CD4-positive, alpha-beta T cell treated with Interleukin-4 for 4 hours (primary cell): ENCODE measurements at regions not wholly inside any gene's neighbourhood (a gene's known extent, or its start where the extent isn't known, plus 50 kb on each side); places are given as distances from the start of the nearest gene placed in this dataset.
"Not testable (repeated sequence)": the region's sequence is repeated elsewhere in the genome, so short reads cannot be mapped to it uniquely, and the experiment has no call there.

Experiments used
- DNase-seq: peaks from one replicate; pipeline ENCODE4 v3.0.0-alpha.2; 2020

DNA sequence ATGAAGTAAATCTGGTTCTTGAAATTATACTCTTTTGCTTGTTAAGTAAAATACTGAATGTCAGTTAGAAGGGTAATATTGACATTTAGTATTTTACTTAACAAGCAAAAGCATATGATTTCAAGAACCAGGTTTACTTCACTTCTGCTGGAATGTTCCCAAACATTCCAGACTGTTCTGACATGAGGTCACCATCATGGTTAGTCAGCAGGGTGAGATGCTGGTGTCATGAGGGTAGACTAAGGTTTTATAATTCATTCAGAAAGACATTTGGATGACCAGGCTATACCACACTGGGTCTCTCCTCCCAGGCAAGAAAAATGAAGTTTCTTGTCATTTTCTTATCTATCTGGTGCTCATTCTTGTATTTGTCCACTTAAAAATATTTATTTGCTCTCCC is 414.4 kb upstream of the MMS22L start:
- DNase-seq: no peak

DNA sequence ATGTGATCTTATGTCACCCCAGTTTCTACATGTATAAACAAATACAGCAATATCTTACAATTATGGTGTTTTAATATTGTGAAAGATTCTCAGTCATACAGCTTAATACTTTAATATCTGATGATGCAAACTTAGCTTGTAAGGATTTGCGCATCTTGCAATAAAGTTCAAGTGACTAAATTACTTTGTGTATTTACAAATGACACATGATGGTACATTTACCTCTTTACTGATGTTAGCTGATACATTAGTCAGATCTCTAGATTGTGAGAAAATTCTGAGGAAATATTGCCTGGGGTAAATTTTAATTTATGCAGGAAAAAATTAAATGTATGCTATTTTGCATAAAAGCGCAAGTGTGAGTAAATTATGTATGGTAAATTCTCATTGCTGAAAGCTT is 418.8 kb upstream of the MMS22L start:
- no peak for DNase-seq

DNA sequence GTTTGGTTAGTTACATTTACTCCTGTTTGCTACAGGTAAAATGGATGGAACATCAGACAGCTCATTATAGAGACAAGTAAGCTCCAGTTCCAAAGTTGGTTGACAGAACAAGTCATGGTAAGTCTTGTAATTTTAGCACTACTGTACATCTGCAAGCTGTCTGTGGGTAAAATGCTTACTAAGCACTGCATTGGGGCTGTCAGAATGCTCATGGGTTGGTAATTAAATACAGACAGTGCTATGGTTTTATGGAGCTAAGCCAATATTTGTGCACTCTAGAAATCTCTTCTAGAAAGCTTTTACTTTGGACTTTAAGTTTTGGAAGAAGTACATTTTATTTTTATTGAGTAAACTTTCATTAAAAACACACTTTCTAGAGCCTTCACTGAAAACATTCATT is 419.2 kb upstream of the MMS22L start:
- DNase-seq: no peak

DNA sequence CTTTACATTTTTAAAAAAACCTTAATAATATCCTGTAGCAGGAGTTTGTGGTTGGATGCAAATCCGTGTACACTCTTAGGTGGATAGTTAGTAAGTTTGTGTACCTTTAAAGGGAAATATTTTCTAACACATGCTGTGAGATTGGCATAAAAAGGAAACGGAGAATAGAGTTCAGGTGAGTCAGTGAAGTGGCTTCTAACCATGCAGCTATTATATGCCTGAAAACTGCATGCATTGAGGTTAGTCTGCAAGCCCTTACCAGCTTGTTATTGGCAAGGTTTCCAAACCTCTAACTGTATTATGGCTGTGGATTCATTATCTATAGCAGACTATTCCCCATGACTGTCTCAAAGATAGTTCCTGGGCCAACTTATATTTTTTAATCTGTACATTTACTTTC is 420.6 kb upstream of the MMS22L start:
- DNase-seq: no peak

DNA sequence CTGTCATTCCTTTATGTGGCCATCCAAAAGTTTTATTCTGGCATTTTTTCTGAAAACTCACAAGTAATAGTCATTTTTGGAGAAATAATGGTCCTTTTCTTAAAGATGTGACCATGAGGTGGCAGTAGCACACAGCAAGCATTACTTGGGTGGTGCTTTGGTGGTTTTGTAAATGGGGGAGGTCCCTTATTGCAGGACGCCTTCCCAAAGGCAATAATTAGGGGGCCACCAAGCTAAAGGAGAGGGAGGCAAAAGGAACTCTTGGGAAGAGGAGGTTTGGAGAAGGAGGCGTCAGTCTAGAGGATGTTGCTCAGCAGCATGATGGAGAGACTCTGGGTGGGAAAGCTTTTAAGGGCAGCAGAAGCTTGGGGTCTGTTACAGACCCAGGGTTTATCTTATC is 422.6 kb upstream of the MMS22L start:
- DNase-seq: no peak

DNA sequence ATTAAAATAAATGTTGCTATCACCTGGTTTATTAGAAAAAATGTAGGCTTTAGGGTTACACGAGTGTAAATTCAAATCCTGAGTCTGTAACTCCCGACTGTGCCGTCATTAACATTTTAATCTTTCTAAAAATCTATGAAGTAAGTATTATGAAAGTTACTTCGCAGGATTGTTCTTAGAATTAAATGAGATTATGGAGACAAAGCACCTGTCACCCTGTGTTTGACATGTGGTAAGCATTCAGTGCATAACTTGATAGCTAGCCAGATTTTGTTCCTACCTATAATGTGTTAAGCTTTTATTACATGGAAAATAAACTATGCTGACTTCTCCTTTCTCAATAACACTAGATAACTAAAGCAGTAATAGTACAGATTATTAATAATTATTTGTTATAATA is 429.7 kb upstream of the MMS22L start:
- no peak for DNase-seq

DNA sequence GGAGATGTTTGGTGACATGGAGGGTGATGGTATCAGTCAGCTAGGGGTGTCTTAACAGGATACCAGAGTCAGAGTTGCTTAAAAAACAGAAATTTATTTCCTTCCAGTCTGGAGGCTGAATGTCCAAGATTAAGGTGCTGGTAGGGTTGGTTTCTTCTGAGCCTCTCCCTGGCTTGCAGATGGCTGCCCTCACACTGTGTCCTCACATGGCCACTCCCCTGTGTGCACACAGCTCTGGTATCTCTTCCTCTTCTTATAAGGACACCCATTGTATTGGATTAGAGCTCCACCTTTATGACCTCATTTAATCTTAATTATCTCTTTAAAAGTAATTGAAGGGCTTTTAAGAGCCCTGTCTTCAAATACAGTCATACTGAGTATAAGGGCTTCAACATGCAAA is 431.8 kb upstream of the MMS22L start:
- no peak for DNase-seq

DNA sequence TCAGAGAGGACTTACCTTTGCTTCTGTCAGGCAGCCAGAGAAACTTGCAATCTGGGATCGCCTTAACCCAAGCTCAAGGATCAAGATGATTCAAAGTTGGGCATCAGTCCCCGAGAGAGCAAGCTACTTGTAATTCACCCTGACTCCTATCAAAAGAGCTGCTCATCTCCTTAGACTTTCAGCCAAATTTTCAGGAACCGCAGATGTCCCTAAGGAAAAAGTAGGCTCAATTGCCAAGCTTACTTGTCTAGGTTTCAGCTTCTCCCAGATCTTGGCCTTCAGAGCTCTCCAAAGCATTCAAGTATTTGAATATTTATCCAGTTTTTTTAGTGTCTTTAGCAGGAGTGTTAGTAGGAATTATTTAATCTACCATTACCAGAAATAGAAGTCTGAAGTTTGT is 434.1 kb upstream of the MMS22L start:
- DNase-seq: no peak

DNA sequence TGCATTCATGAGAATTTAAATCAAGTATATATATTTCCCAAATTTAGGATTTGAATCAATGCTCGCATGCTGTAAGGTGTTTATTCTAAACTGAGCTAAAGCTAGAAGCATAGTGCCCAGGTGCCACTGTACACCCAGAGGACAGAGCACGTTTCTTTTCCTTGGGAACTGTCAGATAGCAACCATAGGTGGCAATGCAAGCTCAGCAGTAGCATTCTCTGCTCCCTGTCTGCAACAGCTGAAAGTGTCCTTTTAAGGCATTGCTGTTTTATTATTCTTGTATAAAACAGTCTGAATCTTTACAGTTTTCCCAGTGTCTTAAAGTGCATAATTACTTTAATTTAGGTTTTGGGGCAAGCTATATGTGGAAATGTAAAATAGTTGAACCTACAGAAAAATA is 443.4 kb upstream of the MMS22L start:
- no peak for DNase-seq

DNA sequence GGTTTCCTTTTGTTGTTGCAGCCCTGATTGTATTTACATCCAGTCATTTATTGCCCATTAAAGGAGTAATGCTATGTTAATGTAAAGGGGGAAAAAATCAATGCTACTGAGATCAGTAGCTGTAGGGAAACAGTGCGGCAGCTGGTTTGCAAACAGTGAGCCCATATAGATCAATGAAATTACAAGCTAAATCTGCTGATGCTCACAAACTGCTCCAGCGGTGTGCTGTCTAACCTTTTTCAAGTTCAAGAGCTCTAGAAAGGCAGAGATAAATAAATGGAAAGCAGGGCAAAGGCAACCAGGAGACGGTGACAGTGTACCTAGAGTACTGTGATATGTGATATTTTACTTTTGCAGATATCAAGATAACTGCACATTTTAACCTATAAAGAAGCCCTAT is 449.0 kb upstream of the MMS22L start:
- DNase-seq: no peak

DNA sequence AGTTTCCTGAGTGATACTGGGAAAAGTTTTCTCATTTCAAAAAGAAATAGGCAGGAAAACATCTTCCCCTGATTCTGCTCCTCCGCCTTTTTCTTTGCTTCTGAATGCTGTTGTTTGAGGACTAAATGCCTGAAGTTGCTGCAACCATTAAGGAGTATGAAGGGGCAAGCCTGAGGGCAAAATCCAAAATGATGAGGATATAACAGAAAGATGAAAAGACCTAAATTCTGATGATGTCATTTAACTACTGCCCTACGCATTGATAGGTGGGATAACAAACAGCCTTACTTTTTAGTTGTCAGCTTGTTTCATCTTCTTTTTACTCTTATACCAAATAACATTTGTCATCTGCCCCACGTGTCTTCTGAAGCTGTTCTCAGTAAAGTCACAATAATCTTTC is 474.6 kb upstream of the MMS22L start:
- DNase-seq: no peak

DNA sequence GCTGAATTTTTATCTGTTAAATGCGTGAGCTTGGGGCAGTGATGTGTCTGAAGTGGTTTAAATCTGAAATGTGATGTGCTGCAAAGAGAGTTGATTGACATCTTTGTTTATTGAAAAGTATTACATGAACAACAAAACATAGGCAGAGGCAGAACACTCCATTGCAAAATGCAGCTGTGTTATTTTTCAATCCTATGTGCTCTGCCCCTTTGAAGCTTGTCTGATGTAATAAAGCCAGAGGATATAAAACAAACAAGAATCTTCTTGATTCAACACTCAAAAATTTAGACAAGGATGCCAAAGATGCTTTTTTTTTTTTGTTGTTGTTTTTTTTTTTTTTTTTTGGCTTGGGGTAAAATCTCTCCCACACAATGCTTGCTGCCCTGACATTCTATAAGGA is 482.4 kb upstream of the MMS22L start:
- no peak for DNase-seq

DNA sequence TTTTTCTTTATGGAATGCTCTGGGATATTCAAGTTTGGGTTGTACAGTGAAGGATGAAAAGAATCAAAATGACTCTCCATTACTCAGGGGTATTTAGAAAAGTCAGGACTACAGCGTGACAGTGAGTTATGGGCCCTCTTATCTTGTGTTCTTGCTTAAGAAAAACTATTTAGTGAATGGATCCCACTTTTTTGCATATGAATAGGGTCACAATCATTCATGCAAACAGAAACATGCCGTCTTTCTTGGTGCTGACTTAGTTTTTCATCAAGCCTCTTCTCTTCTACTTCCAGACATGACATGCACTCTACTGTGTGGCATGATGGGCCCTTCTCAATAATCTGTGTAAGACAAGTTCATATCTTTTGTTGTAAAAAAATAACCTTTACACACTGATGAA is 488.4 kb upstream of the MMS22L start:
- no peak for DNase-seq

DNA sequence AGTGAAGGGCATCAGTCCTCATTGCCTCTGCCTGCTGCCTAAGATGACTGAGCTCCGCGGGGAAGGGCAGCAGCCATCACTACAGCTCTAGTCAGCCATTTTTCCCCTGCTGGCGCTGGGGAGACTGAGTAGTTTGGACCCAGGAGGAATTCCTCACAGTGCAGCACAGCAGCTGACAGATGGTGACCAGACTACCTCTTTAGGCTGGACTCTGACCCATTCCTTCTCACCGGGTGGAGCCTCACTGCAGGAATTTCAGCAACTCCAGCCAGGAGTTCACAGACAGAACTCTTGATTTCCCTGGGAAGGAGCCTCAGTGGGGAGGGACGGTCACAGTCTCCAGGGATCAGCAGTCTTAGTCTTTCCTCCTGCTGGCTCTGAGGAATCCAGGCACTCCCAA is 492.0 kb upstream of the MMS22L start:
- no peak for DNase-seq

DNA sequence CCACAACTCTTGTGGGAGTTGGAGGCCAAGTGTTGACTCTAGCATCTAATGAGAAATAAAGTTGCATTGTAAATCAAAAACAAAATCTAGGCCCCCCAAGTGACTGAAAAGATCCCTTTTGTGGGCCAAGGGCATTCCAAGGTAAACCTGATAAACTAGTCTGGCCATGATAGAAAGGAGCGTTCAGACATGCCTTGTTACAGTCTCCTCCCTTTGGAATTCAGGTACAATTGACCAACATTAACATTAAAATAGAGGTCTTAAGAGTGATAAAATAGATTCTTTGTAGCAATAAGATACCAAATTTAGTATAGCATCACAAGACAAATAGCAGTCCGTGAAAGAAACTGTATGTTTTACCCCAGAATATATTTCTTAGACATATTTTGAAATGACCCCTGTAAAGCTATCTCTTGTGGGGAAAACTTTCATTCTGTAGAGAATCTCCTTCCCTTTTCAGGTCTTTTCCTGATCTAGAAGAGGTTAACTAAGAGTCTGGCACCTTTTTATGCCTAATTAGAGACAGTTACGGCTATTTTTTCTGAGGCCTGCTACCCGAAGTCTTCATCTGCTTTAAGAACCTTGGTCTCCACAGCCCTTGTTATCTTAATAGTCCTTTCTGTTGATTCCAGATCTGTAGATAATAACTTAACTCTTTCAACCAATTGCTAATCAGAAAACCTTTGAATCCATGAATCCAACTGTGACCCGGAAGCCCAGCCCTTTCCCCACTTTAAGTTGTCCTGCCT is 495.4 kb upstream of the MMS22L start:
- DNase-seq: no peak

DNA sequence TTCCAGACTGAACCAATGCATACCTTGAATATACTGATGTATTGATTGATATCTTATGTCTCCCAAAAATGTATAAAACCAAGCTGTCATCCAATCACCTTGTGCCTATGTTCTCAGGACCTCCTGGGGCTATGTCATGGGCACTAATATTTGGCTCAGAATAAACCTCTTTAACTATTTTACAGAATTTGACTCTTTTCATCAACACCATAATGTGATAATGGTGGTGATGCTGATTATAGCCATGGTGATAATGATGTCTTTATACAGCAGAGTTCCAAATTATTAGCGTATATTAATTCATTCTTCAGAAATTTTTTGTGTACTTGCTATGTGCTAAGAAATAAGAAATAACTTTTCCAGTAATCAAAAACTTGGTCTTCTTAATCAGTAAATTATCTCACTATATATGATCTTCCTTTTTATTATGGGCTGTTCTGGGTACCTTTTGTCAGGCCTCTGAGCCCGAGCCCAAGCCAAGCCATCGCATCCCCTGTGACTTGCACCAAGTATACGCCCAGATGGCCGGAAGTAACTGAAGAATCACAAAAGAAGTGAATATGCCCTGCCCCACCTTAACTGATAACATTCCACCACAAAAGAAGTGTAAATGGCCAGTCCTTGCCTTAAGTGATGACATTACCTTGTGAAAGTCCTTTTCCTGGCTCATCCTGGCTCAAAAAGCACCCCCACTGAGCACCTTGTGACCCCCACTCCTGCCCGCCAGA is 496.2 kb upstream of the MMS22L start:
- not testable (repeated sequence) for DNase-seq

DNA sequence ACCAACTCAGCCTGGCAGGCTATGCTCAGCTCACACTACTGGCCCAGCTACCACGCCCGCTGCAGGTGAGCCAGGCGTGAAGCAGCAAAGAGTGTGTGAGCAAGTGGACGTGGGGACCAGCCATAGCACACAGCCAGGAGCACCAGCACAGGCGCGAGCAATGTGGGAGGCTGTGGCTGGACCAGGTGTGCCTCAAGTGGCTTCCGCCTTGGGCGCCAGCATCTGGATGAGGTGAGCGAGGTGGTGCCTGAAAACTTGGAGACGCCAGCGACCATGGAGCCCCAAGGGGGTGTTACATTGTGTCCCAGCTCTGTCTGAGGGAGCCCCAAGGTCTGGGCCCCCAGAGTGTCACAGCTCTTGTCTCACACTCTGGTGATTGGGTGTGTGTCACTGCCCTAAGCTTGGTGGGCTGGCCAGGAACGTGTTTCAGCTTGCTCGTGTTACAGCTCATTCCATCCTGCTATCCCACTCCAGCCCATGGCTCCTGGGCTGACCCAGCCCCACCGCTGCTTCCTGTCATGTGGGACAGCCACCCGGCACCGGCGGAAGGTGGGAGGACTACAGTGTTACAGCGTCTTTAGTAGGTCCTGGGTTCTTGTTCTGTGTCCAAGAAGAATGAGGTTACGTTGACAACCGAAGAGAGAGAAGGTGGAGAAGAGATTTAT is 508.0 kb upstream of the MMS22L start:
- no peak for DNase-seq

DNA sequence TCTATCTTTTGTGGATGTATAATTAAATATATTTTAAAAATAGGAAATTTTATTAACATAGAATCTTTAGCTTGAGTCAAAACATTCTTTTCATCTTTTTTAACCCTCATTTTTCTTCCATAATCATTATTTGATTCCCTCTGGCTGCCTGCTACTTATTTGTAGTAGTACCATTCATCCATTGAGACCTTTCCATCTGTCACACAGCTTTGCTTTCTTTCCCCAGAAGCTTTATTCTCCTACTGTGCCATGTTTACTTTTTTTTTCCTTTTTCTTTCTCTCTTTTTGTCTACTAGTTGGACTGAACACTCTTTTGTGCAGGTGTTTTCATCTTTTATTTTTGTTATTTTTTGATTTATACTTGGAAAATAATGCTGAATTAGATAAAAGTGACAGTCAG is 522.6 kb upstream of the MMS22L start:
- DNase-seq: no peak

DNA sequence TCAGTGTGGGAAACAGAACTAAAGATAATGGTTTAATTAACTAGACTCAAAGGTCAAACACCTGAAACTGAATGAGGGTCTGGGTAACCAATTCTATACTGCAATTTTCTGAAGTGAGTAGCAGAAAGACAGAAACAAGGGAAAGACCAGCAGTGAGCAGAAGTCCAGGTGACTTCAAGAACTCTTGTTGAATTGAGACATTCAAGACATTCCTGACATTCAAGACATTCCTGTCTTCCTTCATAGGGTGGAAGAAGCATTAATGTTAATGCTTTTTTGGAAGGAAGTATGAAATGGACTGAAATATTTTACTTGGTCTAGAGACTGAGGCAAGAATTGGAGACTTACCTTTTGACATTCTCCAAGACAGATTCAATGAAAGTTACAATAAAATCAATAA is 529.9 kb upstream of the MMS22L start:
- DNase-seq: no peak

DNA sequence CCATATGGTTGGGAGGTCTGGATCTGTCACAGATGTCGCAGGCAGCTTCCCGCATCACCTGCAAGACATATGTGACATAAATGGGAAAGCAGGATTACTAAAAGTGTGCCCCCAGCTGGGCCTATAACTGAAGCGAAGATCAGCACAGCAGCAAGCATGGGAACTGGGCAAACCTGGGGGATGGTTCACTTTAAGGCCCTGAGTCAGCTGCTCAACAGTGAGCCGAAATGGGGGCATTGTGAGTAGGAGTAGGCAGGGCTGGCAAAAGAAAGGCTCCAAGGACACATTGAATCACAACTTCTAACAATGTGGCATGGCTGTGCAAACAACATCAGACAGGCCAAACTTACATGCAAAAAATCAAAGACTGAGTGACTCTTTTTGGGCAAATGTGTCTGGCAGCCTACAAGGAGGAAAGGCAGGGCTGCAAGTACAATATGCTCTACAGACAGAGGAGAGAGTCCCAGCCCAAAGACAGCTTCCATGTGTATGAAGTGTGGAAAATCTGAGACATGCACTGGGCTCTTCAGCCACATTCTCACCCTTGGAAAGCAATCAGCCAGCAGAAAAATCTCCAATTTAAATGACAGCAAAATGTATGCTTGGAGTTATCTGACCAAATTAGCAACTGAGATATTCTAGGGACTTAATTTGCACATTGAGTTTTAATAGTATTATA is 531.0 kb upstream of the MMS22L start:
- no peak for DNase-seq

DNA sequence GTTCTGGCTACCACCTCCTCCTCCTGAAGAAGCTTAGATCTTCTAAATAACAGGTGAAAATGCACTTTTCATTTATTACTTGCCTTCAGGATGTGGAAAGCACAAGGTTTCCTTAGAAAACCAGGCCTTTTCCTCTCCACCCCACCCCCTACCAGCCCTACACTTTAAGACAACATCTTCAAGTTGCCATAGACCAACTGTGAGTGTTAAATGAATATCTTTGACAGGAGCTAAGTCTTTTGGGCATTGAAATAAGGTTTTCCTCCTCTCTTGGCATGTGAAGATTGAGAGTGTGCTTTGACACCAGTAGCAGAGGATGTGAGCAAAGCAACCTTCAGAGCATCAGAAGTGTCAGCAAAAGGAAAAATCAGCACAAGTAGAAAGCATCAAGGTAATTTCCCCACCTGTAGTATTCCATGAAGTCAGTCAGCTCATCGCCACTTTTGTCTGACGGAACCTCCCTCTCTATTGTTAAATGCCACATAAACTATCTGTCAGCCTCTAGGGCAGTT is 532.3 kb upstream of the MMS22L start:
- no peak for DNase-seq

DNA sequence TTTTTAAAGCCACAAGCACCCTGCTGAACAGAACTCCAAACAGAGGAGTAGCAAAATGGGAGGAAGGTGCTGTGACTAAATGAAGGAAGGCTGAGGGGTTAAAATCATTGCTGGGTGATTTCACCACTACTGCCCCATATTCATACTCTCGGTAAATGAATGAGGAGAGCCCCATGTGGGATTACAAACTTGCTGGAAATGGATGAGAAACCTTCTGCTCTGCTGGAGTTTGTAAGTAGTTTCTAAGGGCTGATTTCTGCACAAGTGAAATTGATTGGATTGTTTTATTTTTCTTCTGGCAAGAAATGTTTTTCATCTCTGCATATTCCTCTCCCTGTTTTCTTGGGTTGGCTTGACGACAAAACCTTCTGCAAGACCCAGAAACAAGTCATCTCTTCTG is 533.5 kb upstream of the MMS22L start:
- DNase-seq: no peak

DNA sequence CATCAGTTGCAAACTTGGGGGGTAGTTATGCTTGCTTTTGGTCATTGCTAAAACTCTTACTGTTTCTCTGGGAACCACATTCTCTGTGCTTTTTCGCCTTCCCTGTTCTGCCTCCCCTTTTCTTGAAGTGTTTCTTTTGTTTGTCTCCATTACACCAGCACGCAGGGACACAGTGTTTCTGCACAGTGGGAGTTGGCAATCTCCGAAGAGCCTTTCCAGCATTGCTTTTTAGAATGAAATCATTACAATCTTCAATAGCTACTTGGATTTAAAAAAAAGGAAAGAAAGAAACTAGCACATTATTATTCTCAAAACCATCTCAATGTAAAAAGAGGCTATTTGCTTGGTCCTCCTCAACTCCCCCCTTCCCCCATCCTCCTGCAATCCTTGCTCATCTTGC is 536.7 kb upstream of the MMS22L start:
- DNase-seq: no peak

DNA sequence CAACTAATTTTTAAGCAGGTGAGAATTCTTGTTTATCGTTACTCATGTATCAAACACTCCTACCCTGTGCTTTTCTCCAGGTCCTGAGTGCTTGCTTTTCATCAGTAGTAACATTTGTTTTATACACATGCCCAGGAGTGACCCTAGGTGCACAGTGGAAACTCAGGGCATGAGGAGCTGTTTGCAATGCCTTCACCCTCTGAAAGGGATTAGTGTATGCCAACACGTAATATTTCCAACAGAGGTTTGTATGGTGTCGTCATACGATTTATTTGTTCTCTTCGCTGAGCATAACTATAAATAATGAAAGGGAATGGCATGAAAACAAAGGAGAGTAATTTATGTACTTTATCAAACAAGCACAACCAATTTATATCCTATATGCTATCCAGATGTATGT is 537.4 kb upstream of the MMS22L start:
- no peak for DNase-seq
